NCI-H1694 (cell line): ENCODE measurements at regions not wholly inside any gene's neighbourhood (a gene's known extent, or its start where the extent isn't known, plus 50 kb on each side); places are given as distances from the start of the nearest gene placed in this dataset.
"Not testable (repeated sequence)": the region's sequence is repeated elsewhere in the genome, so short reads cannot be mapped to it uniquely, and the experiment has no call there.

ENCODE experiments used
- DNase-seq: peaks from one replicate; lab custom pipeline; 2025; lab: John Stamatoyannopoulos, UW

DNA sequence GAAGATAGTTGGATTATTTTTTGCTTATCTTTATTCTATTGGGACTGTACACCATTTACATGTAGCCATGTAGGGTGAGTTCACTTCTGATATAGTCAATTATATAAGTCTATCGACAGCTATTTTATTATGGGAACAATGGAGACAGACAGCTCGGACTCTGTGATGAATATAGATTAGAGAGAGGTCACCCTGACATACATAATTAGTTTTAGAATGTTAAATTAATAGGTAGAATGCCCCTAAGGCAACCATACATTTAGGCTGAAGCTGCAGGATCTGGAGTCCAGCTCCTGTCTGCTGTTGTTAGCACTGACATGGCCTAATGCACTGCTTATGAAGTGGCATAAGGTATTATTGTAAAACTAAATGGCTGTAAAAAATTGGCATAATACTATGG lies 700.8 kb downstream of the MAT2B start:
- no peak for DNase-seq

DNA sequence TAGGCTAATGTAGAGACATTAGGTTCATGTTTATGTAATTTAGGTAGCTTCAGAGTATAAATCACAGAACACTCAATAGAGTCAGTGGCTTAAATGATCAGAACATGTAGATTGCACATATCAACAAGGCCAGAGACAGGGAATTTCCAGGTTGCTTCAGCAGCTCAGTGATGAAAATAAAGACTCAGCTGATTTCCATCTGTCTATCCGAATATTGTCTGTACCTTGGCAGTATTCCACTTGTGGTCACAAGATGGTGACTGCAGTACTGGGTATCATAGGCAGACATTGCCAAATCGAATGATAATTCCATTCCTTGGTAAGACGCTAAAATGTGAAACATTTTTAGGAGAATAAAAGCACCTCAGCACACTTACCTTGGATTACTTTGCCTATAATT lies 702.2 kb downstream of the MAT2B start:
- no peak for DNase-seq

DNA sequence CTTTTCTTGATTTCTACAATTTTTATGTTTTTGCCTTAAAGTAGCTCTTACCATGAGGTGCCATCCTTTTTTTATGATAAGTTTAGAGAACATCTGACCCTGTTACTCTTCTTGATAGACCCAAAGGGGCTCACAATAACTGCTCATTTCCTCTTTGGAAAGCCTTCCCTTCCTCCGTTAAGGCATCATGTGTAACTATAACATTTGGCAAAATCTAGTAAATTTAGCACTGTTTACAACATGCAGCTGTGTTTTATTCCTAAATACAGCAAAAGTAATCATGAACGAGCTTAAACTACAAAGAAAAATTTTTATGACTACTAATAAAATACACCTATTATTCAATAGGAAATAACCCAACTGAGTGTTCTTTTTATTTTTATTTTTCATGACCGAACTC lies 705.1 kb downstream of the MAT2B start:
- no peak for DNase-seq

DNA sequence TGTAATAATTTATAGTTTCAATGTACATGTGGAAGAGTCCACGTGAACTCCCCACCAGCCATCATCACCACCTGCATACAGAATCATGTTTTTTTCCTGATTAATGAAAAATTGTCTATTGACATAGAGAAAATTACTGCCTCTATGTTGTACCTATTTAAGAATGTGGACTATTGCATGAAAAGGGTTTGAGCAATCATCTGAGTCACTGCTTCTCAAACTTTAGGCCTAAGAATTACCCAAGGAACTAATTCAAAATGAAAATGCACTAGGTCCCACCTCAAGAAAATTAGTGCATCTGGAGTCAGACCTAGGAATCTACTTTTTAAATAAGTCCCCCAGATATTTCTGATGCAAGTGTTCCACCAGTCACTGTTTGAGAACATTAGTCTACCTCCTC lies 709.3 kb downstream of the MAT2B start:
- DNase-seq = no peak

DNA sequence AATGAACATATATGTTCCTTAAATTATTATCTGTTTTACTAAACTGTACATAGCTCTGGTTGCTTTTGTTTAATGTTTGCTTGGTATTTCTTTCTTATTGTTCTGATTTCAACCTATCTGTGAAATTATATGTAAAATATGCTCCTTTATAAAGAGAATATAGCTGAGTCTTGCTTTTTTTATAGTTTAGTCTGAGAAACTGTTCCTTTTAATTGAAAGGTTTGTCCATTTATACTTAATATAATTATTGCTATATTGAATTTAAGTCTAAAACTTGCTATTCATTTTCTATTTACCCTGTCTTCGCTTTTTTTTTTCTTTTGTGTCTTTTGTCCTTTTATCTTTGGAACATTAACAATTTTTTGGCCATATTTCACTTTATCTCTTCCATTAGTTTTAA lies 712.0 kb downstream of the MAT2B start:
- no peak for DNase-seq

DNA sequence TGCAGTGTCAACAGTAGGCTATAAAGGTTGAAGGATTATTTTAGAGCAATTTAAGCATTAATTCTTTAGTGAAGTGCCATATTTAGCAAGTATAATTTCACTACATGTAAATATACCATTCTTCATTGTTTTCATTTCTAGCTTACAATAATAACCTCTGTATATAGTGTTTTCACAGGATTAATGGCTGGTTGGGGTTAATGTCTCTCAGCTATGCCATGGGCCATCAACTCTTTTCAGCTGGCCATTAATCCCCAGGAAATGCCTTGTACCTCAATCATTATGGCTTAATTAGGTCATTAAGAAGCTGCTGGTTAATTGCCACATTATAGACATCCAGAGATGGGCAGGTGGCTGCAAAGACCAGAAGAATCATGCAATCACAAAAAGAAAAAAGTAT lies 715.1 kb downstream of the MAT2B start:
- DNase-seq = no peak

DNA sequence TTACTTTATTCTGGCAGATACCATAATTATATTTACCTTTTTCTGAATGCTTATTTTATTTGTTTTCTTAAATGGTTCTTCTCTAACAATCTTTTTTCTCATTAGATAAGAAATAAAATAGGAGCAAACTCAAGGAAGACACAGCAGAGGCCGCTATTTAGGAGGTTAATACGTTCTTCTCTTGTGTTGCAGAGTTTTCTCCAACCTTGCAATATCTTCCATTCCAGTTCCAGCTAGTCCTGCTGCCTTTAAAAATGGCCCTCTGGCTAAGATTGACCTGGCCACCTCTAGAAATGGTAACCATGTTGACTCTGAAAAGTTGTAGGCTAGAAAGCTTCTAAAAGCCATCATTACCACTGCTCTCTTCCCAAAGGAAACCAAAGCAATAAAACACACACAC lies 718.8 kb downstream of the MAT2B start:
- DNase-seq = no peak

DNA sequence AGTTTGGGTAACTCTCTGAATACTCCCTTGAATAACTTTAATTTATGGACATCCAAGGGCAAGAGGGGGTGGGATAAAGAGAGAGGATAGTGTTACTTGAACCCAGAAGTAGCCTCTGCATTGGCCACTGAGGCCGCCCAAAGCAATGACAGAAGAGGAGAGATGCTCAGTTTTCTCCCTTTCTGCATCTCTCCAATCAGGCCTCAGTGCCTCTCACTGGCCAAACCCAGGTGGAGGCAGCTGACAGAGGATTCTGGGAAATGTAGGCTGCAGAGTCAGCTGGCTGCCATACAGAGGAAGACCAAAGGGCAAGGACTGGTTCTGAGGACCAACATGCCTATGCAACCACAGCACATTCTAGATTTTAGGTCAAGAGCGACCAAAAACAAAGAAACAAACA lies 719.4 kb downstream of the MAT2B start:
- no peak for DNase-seq

DNA sequence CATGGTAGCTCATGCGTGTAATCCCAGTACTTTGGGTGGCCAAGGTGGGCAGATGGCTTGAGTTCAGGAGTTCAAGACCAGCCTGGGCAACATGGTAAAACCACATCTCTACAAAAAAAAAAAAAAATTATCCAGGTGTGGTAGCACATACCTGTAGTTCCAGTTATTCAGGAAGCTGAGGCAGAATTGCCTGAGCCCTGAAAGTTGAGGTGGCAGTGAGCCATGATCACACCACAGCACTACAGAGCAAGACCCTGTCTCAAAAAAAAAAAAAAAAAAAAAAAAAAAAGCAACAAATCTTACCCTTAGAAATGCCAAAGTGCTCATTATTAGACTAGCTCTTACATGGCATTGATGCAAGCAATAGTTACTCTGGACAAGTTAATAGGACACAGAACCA lies 724.9 kb downstream of the MAT2B start:
- DNase-seq = no peak

DNA sequence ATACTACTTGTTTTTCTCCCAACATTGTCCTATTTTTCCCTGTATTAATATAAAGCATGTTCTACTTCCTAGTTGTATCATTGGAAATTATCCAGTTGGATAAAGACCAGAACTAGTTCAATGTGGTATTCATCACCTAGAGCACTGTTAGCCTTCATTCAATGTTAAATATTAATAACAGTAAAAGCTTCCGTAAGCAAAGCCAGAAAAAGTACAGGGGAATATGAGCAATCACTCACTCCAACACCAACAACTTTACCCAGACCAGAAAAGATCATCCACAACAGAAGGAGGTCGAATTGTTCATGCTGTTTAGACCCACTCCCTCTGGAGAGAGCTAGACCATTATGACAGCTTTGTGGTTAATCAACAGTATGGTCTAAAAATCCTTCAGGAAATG lies 728.4 kb downstream of the MAT2B start:
- DNase-seq = no peak

DNA sequence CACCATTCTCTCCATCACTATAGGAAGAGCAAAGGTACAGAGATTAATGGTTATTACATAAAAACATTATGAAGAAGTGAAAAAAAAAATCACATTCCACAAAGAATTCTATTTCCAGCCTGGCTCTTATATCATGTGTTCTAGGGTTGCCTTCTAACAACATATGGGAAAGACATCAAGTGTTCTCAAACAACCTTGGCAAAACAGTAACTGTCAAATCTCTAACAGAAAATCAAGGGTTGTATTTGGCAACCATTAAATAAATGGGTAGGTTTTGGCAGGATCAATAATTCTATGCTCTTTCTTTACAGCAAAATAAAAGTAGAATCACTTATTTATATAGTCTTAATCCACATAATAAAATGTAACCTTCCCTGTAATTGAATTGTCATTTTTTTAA lies 728.9 kb downstream of the MAT2B start:
- DNase-seq = no peak

DNA sequence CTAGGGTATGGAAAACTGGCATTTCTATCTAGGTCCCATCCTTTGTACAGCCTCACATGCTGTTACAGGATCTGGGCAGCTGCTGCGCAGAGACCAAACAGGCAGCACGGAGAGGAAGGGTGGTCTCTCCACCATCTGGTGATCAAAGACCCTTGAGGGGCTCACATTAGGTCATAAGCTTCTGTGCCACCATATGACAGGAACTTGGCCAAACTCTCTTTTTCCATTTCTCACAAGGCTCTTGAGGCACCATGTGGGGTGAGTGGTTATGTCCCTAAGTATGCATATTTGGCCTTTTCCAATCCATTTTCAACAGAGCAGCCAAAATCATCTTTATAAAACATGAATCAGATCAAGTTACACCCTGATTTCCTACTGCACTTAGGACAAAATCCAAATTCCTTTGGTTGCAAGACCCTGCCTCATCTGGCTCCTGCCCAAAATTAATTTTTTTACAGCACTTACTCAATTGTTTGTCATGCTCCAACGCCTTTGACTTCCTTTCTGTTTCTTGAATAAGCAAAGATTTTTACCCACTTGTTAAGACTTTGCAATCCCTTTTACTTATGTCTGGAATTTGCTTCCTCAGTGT lies 730.0 kb downstream of the MAT2B start:
- DNase-seq = no peak

DNA sequence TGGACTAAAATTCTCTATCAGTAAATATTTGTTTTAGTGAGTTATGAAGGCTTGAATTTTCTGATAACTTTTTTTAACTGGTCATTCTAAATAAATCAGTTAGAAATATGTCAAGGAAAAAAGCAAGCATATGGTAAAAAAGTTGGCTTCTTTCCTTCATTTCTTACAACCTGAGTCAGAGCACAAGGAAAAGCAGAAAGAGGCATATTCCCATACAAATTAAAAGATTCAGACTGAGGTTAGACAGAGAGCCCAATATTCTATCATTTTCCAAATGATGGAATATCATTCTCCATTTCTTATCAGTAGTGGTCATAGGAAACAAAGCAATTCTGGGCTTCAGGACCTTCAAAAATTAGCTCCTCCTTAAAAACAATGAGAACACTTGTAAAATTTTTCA lies 732.1 kb downstream of the MAT2B start:
- DNase-seq = no peak

DNA sequence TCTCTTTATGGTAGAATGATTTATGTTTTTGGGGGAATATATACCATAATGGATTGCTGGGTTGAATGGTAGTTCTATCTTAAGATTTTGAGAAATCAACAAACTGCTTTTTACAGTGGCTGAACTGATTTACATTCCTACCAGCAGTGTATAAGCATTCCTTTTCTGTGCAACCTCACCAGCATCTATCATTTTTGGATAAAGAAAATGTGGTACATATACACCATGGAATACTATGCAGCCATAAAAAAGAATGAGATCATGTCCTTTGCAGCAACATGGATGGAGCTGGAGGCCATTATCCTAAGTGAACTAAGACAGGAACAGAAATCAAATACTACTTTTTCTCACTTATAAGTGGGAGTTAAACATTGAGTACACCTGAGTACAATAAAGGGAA lies 746.4 kb downstream of the MAT2B start:
- not testable (repeated sequence) for DNase-seq

DNA sequence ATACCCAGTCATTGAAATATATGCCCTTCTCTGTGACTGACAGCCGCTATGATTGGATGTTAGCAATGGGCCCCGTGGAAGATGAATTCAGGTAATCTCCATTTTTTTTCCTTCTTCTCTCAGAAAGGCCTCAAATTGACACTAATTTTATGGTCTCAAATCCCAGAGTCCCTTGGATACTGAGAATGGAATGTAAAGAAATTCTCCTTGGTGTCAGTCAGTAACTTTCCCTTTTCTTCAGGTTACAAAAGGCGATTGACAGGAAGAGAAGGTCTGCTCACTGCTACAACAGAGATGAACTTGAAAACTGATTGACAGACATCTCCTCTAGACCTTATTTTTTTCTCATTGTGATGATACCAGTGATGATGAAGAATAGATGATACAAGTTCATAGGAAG lies 748.3 kb downstream of the MAT2B start:
- no peak for DNase-seq

DNA sequence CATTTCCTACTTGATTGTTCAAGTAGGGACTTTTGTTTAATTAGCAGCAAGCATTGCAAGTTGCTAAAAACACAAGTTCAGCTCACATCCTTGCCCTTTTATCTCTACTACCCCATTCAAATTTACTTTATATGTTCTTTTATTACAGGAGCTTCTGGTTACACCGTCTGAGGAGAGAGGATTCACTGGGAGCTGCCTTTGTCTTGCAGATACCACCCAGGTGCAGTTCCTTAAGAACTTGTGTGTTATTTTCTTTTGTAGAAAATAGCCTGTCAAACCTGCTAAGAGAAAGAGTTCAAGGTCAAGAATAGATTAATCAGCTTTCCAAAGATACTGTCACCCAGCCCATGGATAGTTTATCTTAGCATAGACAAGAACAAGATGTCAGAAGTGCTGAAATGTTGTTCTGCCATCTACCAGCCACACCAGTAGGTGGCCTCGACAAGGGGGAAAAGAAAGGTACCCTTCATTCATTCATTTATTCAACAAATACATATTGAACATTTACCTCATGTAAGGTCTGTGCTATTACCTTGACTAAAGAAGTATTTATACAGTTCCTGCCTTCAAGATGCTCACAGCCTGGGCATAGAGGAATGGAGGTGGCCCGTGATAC lies 750.3 kb downstream of the MAT2B start:
- DNase-seq = no peak

DNA sequence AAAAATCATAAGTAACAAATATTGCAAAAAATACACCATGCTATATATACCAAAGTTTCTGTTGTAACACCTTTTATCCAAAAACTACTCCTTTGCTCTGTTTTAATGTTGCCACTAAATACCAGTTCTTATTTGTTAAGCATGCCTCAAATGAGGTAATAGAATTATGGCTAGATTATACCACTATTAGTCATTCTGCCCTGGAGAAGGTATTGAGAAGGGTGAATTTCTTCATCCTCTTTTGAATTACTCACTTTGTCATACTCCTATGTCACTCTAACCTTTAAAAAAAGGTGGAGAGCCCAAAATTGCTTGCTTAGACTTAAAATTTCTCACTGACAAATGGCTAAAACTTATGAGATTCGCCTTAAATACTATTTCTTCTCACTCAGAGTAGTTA lies 750.9 kb downstream of the MAT2B start:
- DNase-seq = no peak

DNA sequence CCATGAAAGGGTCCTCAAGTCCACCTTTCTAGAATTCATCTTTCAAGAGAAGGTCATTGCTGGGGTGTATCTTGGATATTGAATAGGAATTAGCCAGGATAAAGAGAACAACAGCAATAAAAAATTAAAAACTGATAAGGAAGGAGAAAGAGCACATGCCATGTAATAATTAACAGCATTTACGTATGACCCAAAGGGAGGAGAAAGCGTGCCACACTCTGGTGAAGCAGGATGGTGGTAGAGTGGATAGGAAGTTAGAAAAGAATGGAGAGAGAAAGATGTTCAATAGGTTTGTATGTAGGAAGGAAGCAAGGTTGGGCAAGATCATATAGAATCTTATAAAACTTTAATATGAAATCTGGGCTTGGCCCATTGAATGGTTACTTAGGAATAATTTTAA lies 751.5 kb downstream of the MAT2B start:
- no peak for DNase-seq

DNA sequence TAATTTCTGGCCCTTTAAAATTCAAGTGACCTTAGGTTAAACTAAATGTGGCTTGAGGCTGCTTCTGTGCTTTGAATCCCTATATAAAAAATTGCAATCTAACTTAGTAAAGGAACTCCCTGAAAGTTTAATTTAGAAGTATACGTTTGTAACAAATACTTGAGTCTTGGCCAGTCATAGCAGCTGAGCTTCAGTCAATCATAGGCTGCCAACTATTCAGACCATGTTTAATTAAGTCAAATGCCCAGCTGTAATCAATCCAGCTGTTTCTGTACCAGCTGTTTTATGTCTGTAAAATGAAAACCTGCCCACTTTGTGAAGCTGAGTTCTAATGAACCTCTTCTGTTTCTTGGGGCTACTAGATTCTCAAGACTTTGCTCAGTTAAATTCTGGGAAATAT lies 760.1 kb downstream of the MAT2B start:
- no peak for DNase-seq

DNA sequence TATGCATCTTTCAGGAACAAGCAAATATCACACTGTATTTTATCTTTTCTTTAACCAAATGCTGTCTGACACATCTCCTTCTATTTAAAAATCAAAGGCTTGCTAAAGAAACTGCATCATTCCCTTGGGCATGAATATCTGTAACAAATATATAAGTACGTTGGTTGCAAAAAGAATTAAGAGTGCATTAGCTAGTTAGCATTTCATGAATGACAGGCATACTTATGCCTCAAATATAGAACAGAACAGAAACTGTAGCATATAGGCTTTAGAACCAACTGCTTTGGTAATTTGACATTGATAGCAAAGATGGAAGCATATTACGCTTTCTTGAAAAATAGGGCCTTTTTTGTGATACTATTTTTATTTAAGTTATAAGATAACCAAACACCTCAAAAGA lies 761.2 kb downstream of the MAT2B start:
- no peak for DNase-seq

DNA sequence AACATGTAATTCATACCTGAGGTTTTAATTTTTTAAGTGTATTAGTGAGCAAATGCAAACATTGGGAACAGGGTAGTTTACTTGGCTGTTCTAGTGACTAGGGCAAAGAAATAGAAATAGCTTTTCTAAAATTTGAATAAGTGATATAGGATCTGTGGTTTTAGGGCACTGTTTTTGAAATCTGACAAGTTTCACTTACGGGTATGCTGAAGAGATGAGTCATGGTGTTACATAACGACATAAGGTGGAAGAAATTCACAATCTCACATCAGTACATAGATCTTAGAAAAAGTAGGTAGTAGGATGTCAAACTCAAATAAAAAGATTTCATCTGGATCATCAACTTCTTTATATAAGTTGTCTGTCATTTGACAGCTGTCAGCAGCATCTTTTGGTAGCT lies 772.3 kb downstream of the MAT2B start:
- no peak for DNase-seq

DNA sequence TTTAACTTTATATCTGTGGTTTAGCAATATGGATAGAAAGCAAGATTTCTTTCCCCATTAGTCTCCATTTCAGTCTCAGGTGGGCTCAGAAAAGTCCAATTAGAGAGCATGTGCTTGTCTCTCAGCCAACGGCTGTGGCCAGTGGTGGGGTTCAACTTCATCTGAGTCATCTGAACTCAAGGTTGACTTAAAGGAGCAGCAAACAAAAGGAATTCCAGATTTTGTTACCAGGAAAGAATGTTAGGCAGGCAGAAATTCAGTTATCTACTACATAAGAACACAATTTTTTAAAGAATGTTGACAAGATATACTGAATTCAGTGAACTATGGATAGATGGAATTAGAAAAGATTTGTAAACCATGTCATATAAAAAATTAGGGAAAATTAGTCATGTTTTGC lies 784.1 kb downstream of the MAT2B start:
- DNase-seq = no peak

DNA sequence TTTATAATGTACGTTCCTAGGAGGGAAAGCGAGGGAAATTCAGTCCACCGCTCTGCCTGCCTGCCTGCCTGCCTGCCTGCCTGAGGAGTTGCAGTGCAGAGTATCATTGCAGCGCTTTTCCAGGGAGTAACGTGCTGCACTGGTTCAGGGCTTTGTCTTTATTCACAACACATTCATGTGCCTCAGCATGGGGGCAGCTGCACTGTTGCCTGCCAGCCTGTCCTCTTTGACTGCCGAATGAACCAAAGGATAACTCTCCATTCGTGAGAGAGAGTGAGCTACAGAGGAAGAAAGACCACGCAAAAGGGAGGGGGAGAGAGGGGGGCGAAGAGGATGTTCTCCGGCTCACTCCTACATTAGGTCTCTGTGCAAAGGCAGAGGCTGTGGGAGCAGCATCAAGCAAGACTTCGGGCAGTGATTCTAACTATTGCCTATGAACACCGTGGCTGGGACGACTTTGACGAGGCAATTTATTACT lies 791.2 kb downstream of the MAT2B start:
- DNase-seq = no peak

DNA sequence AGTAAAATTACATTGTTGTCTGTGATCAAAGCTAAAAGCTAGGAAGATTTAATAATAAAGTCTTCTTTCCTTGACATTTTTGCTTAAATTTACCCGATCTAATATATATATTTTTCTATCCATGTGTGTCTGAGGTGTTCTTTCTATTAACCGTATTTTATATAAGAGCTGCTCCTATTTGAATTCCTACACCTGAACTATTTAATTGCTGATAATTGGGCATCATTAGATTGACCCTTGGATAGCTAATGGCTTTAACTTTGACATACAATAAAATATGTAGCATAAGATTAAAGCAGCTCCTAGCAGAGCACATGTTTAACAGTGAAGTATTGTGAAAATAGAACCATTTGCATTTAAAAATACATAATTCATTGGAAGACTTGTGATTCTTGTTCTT lies 792.7 kb downstream of the MAT2B start:
- DNase-seq = no peak
